ENCODE measurements at regions not wholly inside any gene's neighbourhood (a gene's known extent, or its start where the extent isn't known, plus 50 kb on each side); places are given as distances from the start of the nearest gene placed in this dataset.

DNA sequence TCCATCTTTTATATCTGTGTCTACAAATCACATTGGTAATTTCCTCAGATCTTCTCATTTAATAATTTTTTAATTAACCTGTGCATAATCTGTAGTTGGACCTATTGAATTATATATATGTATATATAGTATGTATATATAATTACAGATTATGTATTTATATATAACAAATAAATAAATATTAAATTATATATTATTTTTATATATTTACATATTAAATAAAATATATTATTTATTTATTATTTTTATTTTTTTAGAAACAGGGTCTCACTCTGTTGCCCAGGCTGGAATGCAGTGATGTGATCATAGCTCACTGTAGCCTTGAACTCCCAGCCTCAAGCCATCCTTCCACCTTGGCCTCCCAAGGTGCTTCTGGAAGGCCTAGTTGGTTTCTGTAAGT lies 197.9 kb downstream of the FGF9 start:
- ATAC-seq (ENCODE audit: insufficient number of reproducible peaks, low FRiP score, low read depth) = no peak
- Histone ChIP-seq H3K27ac (no peak overlapping the region), H3K4me1 (ENCODE audit: control insufficient read depth in 1 of 2, low read depth in 2 of 2) (no peaks in the 10 kb centered on the region), H3K27me3 (replicated peaks; ENCODE audit: insufficient read depth) (no peaks in the 10 kb centered on the region), H3K4me3 (no peak overlapping the region), H3K36me3 (no peaks in the 10 kb centered on the region), H3K9me3 (no peaks in the 10 kb centered on the region)
- TF ChIP-seq CTCF (IDR thresholded peaks at IDR 0.05) = no peak
- DNase-seq (ENCODE audit: low spot score) = no peak

GRCh38 chr13:21871382-21871781 lies 200.5 kb downstream of the FGF9 start:
- no peaks in the 10 kb centered on the region for H3K9me3 ChIP-seq
- H3K27ac ChIP-seq = no peak overlapping the region
- H3K4me3 ChIP-seq = no peak overlapping the region
- H3K27me3 ChIP-seq (replicated peaks; ENCODE audit: insufficient read depth) = no peaks in the 10 kb centered on the region
- no peak for TF ChIP-seq CTCF (IDR thresholded peaks at IDR 0.05)
- H3K4me1 ChIP-seq (ENCODE audit: control insufficient read depth in 1 of 2, low read depth in 2 of 2) = no peaks in the 10 kb centered on the region
- DNase-seq (ENCODE audit: low spot score) (no peak), ATAC-seq (ENCODE audit: insufficient number of reproducible peaks, low FRiP score, low read depth) (no peak)
- H3K36me3 ChIP-seq = no peaks in the 10 kb centered on the region

- H3K27me3 ChIP-seq (replicated peaks; ENCODE audit: insufficient read depth) = no peaks in the 10 kb centered on the region
- no peak overlapping the region for H3K4me3 ChIP-seq
- no peaks in the 10 kb centered on the region for H3K9me3 ChIP-seq
- DNase-seq (ENCODE audit: low spot score) (no peak), ATAC-seq (ENCODE audit: insufficient number of reproducible peaks, low FRiP score, low read depth) (no peak)
- no peaks in the 10 kb centered on the region for H3K4me1 ChIP-seq (ENCODE audit: control insufficient read depth in 1 of 2, low read depth in 2 of 2)
- no peak for TF ChIP-seq CTCF (IDR thresholded peaks at IDR 0.05)
- no peaks in the 10 kb centered on the region for H3K36me3 ChIP-seq
- H3K27ac ChIP-seq = no peak overlapping the region
These were observed 201.0 kb downstream of the FGF9 start for GRCh38 chr13:21871919-21872318.

GRCh38 chr13:21872795-21873194 lies 201.9 kb downstream of the FGF9 start:
- Histone ChIP-seq H3K4me3 (no peak overlapping the region), H3K36me3 (no peaks in the 10 kb centered on the region), H3K27me3 (replicated peaks; ENCODE audit: insufficient read depth) (no peaks in the 10 kb centered on the region), H3K4me1 (ENCODE audit: control insufficient read depth in 1 of 2, low read depth in 2 of 2) (no peaks in the 10 kb centered on the region), H3K27ac (no peak overlapping the region), H3K9me3 (no peaks in the 10 kb centered on the region)
- ATAC-seq (ENCODE audit: insufficient number of reproducible peaks, low FRiP score, low read depth) (no peak), DNase-seq (ENCODE audit: low spot score) (no peak)
- TF ChIP-seq CTCF (IDR thresholded peaks at IDR 0.05) = no peak

DNA sequence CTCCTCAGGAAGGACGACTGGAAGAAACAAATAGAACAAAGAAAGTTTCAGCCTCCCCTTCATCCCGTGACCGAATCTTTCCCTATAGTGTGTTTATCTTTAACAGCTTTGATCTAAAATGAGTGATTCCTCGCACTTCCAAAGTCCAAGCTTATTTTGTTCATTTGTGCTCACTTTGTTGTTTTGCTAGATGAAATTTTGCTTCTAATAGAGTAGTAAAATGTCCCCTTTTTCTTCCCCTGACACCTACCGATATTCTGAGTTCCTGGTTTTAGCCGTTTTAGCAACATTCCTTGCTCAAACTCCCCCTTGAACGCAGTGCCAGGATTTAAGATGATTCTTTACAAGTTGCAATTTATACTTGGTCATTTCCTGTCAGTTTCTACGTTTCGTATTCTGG lies 204.2 kb downstream of the FGF9 start:
- H3K4me3 ChIP-seq = no peak overlapping the region
- no peak for TF ChIP-seq CTCF (IDR thresholded peaks at IDR 0.05)

More for the DNA sequence above, 204.2 kb downstream of the FGF9 start:
- Histone ChIP-seq H3K4me1 (ENCODE audit: control insufficient read depth in 1 of 2, low read depth in 2 of 2) (no peaks in the 10 kb centered on the region), H3K27ac (no peak overlapping the region), H3K36me3 (no peaks in the 10 kb centered on the region), H3K27me3 (replicated peaks; ENCODE audit: insufficient read depth) (no peaks in the 10 kb centered on the region), H3K9me3 (no peaks in the 10 kb centered on the region)
- DNase-seq (ENCODE audit: low spot score) = no peak
- ATAC-seq (ENCODE audit: insufficient number of reproducible peaks, low FRiP score, low read depth) = no peak
